Body of pancreas (tissue), 4 donors: ENCODE measurements at regions not wholly inside any gene's neighbourhood (a gene's known extent, or its start where the extent isn't known, plus 50 kb on each side); places are given as distances from the start of the nearest gene placed in this dataset.

Experiments used
- POLR2A ChIP-seq, 3 donors: fragments of 450-650 bp; IDR thresholded peaks; one replicate each; pipeline ENCODE4 v1.6.1; 2016; ENCODE audit warnings: antibody characterized with exemption in 3 of 3, mild to moderate bottlenecking in 2 of 3
- TF ChIP-seq, protein P1 (sequence below), 7 experiments: fragments of 450-650 bp in 4 of 7; fragments of 200-600 bp in 3 of 7; sonication (generic) in 3 of 7; IDR thresholded peaks; one replicate each; pipeline ENCODE4 v1.5.1; 2016 to 2019; ENCODE audit warnings: antibody characterized with exemption in 7 of 7

DNA sequence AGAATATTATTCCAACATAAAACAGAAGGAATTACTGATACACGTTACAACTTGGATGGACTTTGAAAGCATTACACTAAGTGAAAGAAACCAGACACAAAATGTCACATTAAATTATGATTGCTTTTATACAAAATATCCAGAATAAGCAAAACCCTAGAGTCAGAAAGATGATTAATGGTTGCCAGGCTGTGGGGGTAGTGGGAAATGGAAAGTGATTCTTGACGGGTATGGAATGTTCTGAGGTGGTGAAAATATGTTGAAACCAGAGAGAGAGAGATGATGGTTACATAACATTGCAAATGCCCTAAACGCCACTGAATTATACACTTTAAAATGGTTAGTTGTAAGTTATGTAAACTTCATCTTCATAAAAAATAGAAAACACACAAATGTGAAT is 1057.2 kb upstream of the TMEFF2 start:
- TF ChIP-seq, protein P1, sequence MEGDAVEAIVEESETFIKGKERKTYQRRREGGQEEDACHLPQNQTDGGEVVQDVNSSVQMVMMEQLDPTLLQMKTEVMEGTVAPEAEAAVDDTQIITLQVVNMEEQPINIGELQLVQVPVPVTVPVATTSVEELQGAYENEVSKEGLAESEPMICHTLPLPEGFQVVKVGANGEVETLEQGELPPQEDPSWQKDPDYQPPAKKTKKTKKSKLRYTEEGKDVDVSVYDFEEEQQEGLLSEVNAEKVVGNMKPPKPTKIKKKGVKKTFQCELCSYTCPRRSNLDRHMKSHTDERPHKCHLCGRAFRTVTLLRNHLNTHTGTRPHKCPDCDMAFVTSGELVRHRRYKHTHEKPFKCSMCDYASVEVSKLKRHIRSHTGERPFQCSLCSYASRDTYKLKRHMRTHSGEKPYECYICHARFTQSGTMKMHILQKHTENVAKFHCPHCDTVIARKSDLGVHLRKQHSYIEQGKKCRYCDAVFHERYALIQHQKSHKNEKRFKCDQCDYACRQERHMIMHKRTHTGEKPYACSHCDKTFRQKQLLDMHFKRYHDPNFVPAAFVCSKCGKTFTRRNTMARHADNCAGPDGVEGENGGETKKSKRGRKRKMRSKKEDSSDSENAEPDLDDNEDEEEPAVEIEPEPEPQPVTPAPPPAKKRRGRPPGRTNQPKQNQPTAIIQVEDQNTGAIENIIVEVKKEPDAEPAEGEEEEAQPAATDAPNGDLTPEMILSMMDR (IDR thresholded peaks at IDR 0.05): no peak
- no peak for TF ChIP-seq POLR2A (IDR thresholded peaks at IDR 0.05)
